ENCODE measurements at regions not wholly inside any gene's neighbourhood (a gene's known extent, or its start where the extent isn't known, plus 50 kb on each side); places are given as distances from the start of the nearest gene placed in this dataset.
"Not testable (repeated sequence)": the region's sequence is repeated elsewhere in the genome, so short reads cannot be mapped to it uniquely, and the experiment has no call there.

DNA sequence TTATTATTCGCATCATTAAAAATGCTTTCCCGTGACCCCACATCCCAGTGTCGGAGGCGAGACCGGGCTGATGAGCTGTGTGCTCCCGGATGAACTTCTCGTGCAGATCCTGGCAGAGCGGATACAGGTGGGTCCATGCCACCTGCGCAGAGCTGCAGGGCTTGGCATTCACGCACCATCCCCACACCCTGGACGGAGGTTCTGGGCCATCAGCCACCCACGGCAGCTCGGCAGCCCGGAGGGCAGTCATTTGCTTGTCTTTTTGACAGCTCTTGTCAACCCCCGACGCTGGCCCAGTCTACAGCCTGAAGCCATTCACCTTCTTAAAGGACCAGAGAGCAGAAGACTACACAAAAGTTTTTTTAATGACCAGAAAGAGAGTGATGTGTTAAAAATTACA, 166.7 kb upstream of the NBPF12 start:
- H3K4me1 ChIP-seq; H3K27ac ChIP-seq; H3K36me3 ChIP-seq; H3K27me3 ChIP-seq; H3K9me3 ChIP-seq; DNase-seq (ENCODE audit: low spot score in 2 of 2); H3K4me3 ChIP-seq: not testable (repeated sequence)
- WGBS, 2 donors, result 71 to 82% methylated on average over 16 of the region's 16 CpGs

DNA sequence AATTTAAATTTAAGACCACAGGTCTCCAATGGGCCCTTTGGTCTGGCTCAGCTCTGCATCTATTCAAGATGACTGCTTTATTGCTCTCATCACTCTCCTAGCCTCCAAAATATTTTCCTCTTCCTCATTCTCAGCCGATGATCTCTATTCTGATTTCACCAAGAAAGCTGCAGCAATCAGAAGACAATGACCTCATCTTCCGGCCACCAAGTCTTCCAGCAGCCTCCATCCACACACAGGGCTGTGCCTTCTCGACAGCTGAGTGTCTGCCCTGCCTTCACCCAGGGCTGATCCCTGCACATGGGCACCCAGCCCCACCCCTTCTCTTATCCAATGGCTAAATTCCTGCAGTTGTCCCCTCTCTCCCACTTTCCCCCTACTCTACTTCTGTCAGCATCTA, 167.1 kb upstream of the NBPF12 start:
- not testable (repeated sequence) for H3K27me3 ChIP-seq; H3K27ac ChIP-seq; H3K9me3 ChIP-seq; H3K4me1 ChIP-seq; H3K36me3 ChIP-seq; H3K4me3 ChIP-seq; DNase-seq (ENCODE audit: low spot score in 2 of 2)
- WGBS, 2 donors, result no CpG with 5 or more reads among the region's 3 CpGs

DNA sequence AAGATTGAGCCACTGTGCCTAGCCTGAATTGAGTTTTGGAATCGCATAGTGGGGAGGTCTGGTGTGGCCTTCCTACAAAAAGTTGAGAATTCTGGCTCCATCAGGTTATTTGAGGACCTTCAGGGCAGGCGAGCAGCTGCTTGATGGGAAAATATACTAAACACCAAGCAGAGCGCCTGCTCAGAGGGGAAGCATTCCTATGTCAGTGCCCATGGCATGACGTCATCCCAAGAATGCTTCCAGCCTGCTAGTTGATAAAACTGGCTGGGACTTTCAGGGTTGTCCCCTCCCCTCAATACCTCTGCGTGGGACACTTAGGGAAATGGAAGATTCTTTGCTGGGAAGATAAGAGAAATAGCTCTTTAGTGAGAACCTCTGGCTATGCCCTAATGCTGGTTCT, 174.9 kb upstream of the NBPF12 start:
- H3K36me3 ChIP-seq; H3K9me3 ChIP-seq; H3K27ac ChIP-seq; H3K27me3 ChIP-seq; H3K4me1 ChIP-seq; DNase-seq (ENCODE audit: low spot score in 2 of 2); H3K4me3 ChIP-seq: not testable (repeated sequence)
- WGBS, 2 donors, result no CpG with 5 or more reads among the region's 5 CpGs

DNA sequence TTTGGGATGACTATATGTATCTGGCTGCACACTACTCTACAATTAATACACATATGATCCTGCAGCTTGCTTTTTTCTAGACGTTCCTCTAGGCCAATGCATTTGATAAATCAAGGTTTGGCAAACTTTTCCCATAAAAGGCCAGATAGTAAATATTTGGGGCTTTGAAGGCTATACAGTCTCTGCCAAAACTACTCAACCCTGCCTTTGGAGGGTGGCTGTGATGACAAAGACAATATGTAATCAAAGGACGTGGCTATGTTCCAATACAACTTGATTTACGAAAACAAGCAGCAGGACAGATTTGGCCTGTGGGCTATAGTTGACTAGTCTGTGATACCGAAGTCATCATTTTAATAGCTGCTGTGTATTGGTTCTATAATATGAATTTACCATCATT, 181.3 kb upstream of the NBPF12 start:
- H3K27me3 ChIP-seq; H3K4me1 ChIP-seq; H3K27ac ChIP-seq; H3K9me3 ChIP-seq; H3K4me3 ChIP-seq; DNase-seq (ENCODE audit: low spot score in 2 of 2); H3K36me3 ChIP-seq: not testable (repeated sequence)
- 78 to 94% methylated on average over 2 to 3 of the region's 4 CpGs for WGBS, 2 donors

DNA sequence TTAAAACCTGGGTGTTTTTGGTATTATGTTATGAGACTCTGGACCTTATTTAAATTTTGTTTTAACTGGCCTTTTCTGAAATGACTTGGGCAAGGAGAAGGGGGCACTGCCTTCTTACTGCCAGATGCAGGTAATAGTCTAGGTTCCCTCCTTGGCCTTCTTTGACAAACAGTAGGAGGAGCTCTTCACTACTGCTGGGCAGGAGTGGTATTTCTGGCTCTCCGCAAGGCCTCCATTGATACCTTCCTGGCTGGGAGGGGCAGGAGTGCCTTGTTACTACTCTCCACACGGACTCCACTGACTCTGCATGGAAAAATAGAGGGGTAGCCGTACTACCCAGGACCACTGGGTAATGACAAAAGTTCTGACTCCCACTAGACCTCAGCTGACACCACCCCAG, 189.4 kb upstream of the NBPF12 start:
- H3K36me3 ChIP-seq; H3K4me1 ChIP-seq; H3K9me3 ChIP-seq; H3K27ac ChIP-seq; H3K27me3 ChIP-seq; H3K4me3 ChIP-seq; DNase-seq (ENCODE audit: low spot score in 2 of 2): not testable (repeated sequence)
- 100% methylated on average over 1 of the region's 3 CpGs; no CpG with 5 or more reads in 1 of the 2 donors for WGBS, 2 donors

DNA sequence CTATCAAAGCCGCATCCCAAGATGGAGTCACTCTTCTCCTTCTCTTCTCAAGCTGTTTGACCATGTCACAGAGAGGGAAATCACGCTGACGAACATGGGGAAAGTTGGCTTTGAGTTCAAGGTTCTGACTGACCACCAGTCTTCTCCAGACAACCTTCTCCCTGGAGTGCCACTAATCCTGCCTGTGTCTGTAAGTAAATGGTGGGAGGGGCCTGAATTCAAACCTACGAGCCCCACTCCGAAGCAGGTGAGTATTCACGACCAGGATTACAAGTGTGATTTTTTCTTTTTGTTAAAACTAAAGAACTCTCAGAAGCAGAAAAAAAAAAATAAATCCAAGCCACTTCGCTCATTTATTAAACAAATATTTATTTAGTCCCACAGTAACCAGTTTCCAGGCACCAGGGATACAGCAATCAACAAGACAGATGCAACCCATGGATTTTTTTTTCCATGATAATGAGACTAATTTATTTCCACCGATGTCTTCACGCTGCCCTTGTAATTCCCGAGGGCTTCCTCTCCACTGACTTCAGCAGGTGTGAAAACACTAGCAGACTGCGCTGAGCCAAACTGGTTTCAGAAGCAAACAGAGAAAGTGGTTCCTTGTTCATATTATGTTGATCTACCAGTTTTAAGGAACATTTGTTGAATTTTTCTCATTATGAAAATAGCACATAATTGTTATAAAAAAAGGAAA, 206.0 kb upstream of the NBPF12 start:
- 34 to 43% methylated on average over 8 of the region's 11 CpGs for WGBS, 2 donors
- DNase-seq (ENCODE audit: low spot score in 2 of 2); H3K27ac ChIP-seq; H3K27me3 ChIP-seq; H3K9me3 ChIP-seq; H3K36me3 ChIP-seq; H3K4me3 ChIP-seq; H3K4me1 ChIP-seq: not testable (repeated sequence)

DNA sequence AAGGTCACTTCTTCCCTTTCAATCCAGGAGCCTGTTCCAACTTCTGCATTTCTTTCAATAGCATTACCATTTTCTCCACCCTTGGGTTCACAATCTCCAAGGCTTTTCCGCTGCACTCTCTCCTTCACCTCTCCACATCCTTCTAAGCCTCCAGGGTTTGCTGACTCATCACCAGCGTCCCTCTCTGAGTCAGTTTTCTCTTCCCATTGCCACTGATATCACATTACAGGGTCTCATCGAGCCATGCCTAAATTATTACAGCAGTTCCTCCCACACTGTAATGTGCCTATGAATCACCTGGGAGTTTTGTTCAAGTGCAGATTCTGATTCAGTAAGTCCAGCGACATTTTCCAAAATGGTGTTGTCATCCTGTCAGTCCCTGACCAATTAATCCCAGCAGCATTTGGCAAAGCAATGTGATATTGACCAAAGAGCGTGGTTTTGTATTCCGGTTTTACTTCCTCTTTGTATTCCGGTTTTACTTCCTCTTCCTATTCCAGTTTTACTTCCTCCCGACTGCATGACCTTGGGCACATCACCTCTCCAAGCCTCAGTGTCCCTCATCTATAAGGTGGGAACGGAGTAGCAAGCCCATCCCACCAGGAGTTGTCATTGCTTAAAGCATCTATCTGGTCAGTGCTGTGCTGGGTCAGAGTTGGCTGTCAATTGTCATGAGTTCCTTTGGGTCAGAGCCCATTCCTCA, 208.3 kb upstream of the NBPF12 start:
- H3K4me3 ChIP-seq; H3K27ac ChIP-seq; H3K27me3 ChIP-seq; H3K4me1 ChIP-seq; DNase-seq (ENCODE audit: low spot score in 2 of 2); H3K9me3 ChIP-seq; H3K36me3 ChIP-seq: not testable (repeated sequence)
- WGBS, 2 donors, result 62 to 74% methylated on average over 5 of the region's 9 CpGs

DNA sequence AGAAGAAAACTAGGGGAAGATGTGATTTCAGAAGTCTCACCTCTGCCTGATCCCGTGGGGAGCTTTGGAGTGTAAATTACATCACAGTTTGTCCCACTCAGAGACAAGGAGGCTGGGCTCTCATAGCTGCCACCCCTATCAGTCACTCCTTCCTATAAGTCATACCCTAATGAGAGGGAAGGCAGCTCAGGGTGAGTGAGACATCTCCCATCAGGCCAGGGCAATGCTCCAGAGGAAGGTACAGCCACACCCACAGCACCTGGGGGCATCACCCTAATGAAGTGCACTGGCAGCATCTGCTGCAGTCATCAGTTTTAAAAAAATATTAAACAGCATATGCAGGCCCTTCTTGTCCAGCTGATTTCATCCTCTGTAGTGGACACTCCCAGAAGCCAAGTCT, 223.1 kb upstream of the NBPF12 start:
- not testable (repeated sequence) for H3K27ac ChIP-seq; H3K9me3 ChIP-seq; DNase-seq (ENCODE audit: low spot score in 2 of 2); H3K36me3 ChIP-seq; H3K27me3 ChIP-seq; H3K4me3 ChIP-seq; H3K4me1 ChIP-seq
- WGBS, 2 donors, result 43% methylated on average over 1 of the region's 1 CpG; no CpG with 5 or more reads in 1 of the 2 donors

DNA sequence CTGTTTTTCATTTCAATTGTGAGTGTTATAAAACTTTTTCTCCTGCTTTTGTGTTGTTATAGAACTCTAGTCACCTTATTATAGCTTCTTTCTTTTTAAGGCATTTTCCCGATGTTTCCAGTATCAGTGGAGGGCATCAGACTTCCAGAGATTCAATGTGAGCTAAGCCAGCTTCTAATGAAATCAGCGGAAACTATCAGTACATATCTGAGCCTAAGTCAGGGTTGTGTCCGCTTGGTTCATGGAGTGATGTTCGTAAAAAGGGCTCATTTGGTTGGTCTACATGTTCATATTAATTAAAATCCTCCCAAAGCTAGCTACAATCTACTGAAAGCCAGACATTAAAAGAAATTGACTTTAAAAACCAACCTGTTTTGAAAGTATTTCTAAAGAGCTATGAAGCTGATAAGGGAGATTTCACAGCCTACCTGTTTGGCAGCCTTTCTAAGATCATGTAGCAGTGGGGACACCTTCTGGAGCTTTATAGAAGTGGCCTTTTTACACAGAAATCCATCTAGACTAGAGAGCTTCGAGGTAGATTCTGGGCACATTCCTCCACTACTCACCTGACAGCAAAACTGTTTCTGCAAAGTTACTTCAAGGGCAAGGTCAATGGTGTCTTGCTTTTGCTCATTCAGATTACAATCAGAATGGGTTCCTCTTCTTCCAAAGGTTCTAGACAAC, 227.1 kb upstream of the NBPF12 start:
- 72 to 77% methylated on average over 4 to 5 of the region's 5 CpGs for WGBS, 2 donors
- H3K27ac ChIP-seq, H3K27me3 ChIP-seq: not testable (repeated sequence)

DNA sequence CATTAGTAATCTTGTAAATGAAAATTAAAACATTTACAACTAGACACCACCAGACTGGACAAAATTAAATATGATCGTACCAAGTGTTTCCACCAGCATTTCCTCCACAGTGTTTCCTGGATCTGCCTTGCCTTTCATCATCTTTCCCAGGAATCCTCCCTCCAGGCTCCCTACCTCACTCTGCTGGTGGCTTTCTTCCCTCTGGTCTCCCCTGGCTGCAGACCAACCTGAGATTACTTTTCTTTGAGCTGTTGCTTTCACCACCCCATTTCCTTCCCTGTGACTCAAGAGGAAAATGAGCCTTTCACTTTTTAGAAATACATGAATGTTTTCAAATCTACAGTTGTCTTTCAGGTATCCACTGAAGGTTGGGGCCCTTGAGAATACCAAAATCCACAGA, 228.8 kb upstream of the NBPF12 start:
- H3K4me3 ChIP-seq; H3K9me3 ChIP-seq; H3K36me3 ChIP-seq; H3K4me1 ChIP-seq; H3K27ac ChIP-seq; DNase-seq (ENCODE audit: low spot score in 2 of 2); H3K27me3 ChIP-seq: not testable (repeated sequence)
- WGBS, 2 donors, result 74 to 81% methylated on average over 1 of the region's 1 CpG

More for the DNA sequence above, 227.1 kb upstream of the NBPF12 start:
- not testable (repeated sequence) for H3K9me3 ChIP-seq; DNase-seq (ENCODE audit: low spot score in 2 of 2); H3K4me1 ChIP-seq; H3K36me3 ChIP-seq; H3K4me3 ChIP-seq

DNA sequence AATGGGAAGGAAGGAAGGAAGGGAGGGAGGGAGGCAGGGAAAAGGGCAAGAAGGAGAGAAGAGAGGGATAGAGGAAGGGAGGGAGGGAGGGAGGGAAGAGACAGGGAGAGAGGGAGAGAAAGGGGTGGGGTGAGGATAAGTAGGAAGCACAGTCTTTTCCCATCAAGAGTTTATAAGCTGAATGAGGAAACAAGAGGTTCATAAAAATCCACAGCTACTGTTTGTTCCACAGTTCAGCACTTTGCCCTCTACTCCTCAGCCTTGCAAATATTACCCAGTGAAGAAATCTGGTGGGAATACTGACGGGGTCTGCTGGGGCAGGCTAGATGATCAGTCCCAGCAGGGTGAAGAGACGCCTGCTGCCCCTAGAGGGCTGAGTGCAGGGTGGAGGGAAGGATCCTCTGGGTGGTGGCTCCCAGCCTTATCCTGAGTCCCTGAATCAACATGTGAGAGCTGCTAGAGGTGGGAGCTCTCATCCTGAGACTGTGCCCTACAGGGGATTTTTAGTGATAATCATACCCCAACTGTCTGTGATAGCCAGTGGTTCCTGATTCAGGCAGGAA, 233.9 kb upstream of the NBPF12 start:
- H3K4me3 ChIP-seq; H3K27me3 ChIP-seq; H3K4me1 ChIP-seq; H3K9me3 ChIP-seq; H3K27ac ChIP-seq; H3K36me3 ChIP-seq; DNase-seq (ENCODE audit: low spot score in 2 of 2): not testable (repeated sequence)
- 55 to 75% methylated on average over 2 of the region's 2 CpGs for WGBS, 2 donors

DNA sequence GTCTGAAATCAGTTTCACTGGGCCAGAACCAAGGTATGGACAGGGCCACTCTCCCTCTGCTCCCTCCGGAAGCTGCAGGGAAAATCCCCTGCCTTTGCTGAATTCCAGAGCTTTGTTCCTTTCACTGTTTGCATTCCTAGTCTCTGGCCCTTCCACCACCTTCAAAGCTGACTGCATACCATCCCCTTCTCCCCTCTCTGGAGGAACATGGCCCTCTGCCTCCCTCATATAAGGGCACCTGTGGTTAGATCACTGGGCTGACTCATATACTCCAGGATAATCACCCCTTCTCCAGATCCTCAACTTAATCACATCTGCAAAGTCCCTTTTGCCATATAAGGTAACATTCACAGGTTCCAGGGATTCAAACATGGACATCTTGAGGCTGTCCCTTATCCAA, 236.8 kb upstream of the NBPF12 start:
- not testable (repeated sequence) for H3K4me3 ChIP-seq; H3K27ac ChIP-seq; H3K4me1 ChIP-seq; H3K27me3 ChIP-seq; H3K9me3 ChIP-seq; DNase-seq (ENCODE audit: low spot score in 2 of 2); H3K36me3 ChIP-seq
- WGBS, 2 donors, result no CpG with 5 or more reads among the region's 1 CpG

DNA sequence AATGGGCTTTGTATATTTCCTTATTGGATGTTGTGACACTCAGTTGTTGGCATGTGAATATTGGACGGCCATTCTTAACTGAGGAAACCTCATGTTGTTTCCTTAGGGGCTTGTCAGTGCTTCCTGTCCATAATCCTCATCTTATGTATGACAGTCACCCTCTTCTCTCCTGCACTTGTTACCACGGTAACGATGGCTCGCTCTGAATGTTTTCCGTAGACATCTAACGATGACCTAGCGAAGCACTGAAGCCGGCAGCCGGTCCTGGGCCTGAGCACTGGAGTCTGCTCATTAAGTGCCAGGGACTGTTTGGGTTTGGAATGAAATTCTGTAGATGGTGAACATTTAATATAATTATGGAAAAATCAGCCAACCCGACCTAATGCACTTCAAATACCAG, 242.7 kb upstream of the NBPF12 start:
- not testable (repeated sequence) for H3K9me3 ChIP-seq; H3K4me1 ChIP-seq; H3K27ac ChIP-seq; DNase-seq (ENCODE audit: low spot score in 2 of 2); H3K27me3 ChIP-seq; H3K36me3 ChIP-seq; H3K4me3 ChIP-seq
- 67 to 77% methylated on average over 1 to 2 of the region's 10 CpGs for whole genome bisulfite sequencing, 2 donors

Data from tibial nerve (tissue), 4 donors.